ENCODE measurements at regions not wholly inside any gene's neighbourhood (a gene's known extent, or its start where the extent isn't known, plus 50 kb on each side); places are given as distances from the start of the nearest gene placed in this dataset.

- no peaks in the 10 kb centered on the region for H3K9me3 ChIP-seq
These were observed 594.2 kb downstream of the ZBBX start for GRCh38 chr3:166785876-166786275.

GRCh38 chr3:166783206-166783605, 596.9 kb downstream of the ZBBX start:
- no peak overlapping the region for H3K27ac ChIP-seq
- no peaks in the 10 kb centered on the region for H3K9me3 ChIP-seq
- no peaks in the 10 kb centered on the region for H3K27me3 ChIP-seq
- H3K36me3 ChIP-seq = no peaks in the 10 kb centered on the region
- H3K4me3 ChIP-seq = no peak overlapping the region
- no peak for TF ChIP-seq CTCF (IDR thresholded peaks at IDR 0.05)
- no peak for DNase-seq (ENCODE audit: low spot score)
- H3K4me1 ChIP-seq = no peaks in the 10 kb centered on the region

More at GRCh38 chr3:166785876-166786275, 594.2 kb downstream of the ZBBX start:
- no peak for DNase-seq (ENCODE audit: low spot score)
- H3K4me3 ChIP-seq = no peak overlapping the region
- no peaks in the 10 kb centered on the region for H3K36me3 ChIP-seq
- no peak for TF ChIP-seq CTCF (IDR thresholded peaks at IDR 0.05)
- no peaks in the 10 kb centered on the region for H3K4me1 ChIP-seq
- H3K27me3 ChIP-seq = no peaks in the 10 kb centered on the region
- no peak overlapping the region for H3K27ac ChIP-seq

GRCh38 chr3:166764698-166765318, 615.3 kb downstream of the ZBBX start:
- H3K4me3 ChIP-seq = no peak overlapping the region
- no peak for TF ChIP-seq CTCF (IDR thresholded peaks at IDR 0.05)
- no peaks in the 10 kb centered on the region for H3K9me3 ChIP-seq
- H3K27me3 ChIP-seq = no peaks in the 10 kb centered on the region
- no peaks in the 10 kb centered on the region for H3K4me1 ChIP-seq
- H3K36me3 ChIP-seq = no peaks in the 10 kb centered on the region
- H3K27ac ChIP-seq = no peak overlapping the region
- DNase-seq (ENCODE audit: low spot score) = no peak

GRCh38 chr3:166759736-166760513, 620.2 kb downstream of the ZBBX start:
- Histone ChIP-seq H3K27ac (no peak overlapping the region), H3K27me3 (no peaks in the 10 kb centered on the region), H3K4me1 (no peaks in the 10 kb centered on the region), H3K4me3 (no peak overlapping the region), H3K36me3 (no peaks in the 10 kb centered on the region), H3K9me3 (peaks cover 0 to 4% of the 10 kb centered on the region in 2 donors)
- no peak for DNase-seq (ENCODE audit: low spot score)
- no peak for TF ChIP-seq CTCF (IDR thresholded peaks at IDR 0.05)

GRCh38 chr3:166752214-166752613, 627.9 kb downstream of the ZBBX start:
- Histone ChIP-seq H3K27ac (no peak overlapping the region), H3K9me3 (peaks cover 0 to 9% of the 10 kb centered on the region in 2 donors), H3K27me3 (no peaks in the 10 kb centered on the region), H3K36me3 (no peaks in the 10 kb centered on the region), H3K4me3 (no peak overlapping the region), H3K4me1 (no peaks in the 10 kb centered on the region)
- no peak for TF ChIP-seq CTCF (IDR thresholded peaks at IDR 0.05)
- DNase-seq (ENCODE audit: low spot score) = no peak
